A549 (cell line): ENCODE measurements at regions not wholly inside any gene's neighbourhood (a gene's known extent, or its start where the extent isn't known, plus 50 kb on each side); places are given as distances from the start of the nearest gene placed in this dataset.

Source experiments
- ATAC-seq, 2 experiments: fragments of 200-7000 bp in 1 of 2; fragments of >200 bp in 1 of 2; cut with Nextera tagmentation in 1 of 2; cut with Tn5 transposase in 1 of 2; 3 replicates each; pipeline versions ENCODE4 v1.8.0 to v1.9.1; 2018 to 2020; ENCODE audit warnings: mild to moderate bottlenecking in 1 of 2, moderate library complexity in 1 of 2
- CTCF ChIA-PET: fragments of 300-600 bp; sonication (Branson Sonifier 250); formaldehyde crosslinking; extraction: SDS; loops from one replicate; lab custom pipeline; 2021; ENCODE audit warnings: antibody characterized with exemption, inconsistent platforms; lab: Yijun Ruan, JAX
- POLR2A ChIA-PET: fragments of 350-600 bp; formaldehyde crosslinking; extraction: SDS; loops from one replicate; lab custom pipeline; 2021; ENCODE audit warnings: antibody characterized with exemption, inconsistent platforms; lab: Yijun Ruan, JAX
- DNase-seq, 2 experiments: peaks; one replicate each; pipeline versions ENCODE4 v3.0.0 to v3.0.0-alpha.2; 2011 to 2016; ENCODE audit warnings: low read depth in 1 of 2, low spot score in 1 of 2
- FAIRE-seq: peaks from 2 replicates; lab custom pipeline; 2011; peaks lifted over from hg19 to GRCh38; lab: Jason Lieb, UNC
- H3K27ac ChIP-seq, 2 experiments: fragments of >200 bp; sonication (Bioruptor Twin); formaldehyde crosslinking; 3 replicates each; pipeline ENCODE4 v1.5.1; 2016 to 2017
- H3K4me1 ChIP-seq: fragments of >200 bp; sonication (Bioruptor Twin); formaldehyde crosslinking; 3 replicates; pipeline ENCODE4 v1.6.1; 2016
- H3K4me2 ChIP-seq: fragments of >200 bp; sonication (Bioruptor Twin); formaldehyde crosslinking; 3 replicates; pipeline ENCODE4 v1.6.1; 2016
- H3K4me3 ChIP-seq: fragments of >200 bp; sonication (Bioruptor Twin); formaldehyde crosslinking; 3 replicates; pipeline ENCODE4 v1.5.1; 2016
- H3K9me3 ChIP-seq: fragments of >200 bp; sonication (Bioruptor Twin); formaldehyde crosslinking; 3 replicates; pipeline ENCODE4 v1.6.1; 2016
- BHLHE40 ChIP-seq: IDR thresholded peaks from 2 replicates; pipeline ENCODE4 v1.6.1; 2012; ENCODE audit warnings: low read depth, low read length, inconsistent platforms
- CBX2 ChIP-seq: fragments of 200-600 bp; sonication (generic); IDR thresholded peaks from 2 replicates; pipeline ENCODE4 v1.6.1; 2016; ENCODE audit warnings: low read depth, mild to moderate bottlenecking, borderline replicate concordance
- CEBPB ChIP-seq, 2 experiments: fragments of >200 bp in 1 of 2; sonication (Bioruptor Twin) in 1 of 2; formaldehyde crosslinking in 1 of 2; IDR thresholded peaks; 2 replicates each; pipeline ENCODE4 v1.6.1; 2012 to 2016
- CHD2 ChIP-seq: fragments of 150-350 bp; IDR thresholded peaks from 2 replicates; pipeline ENCODE4 v1.6.1; 2014; ENCODE audit warnings: low read length; ENCODE audit not compliant: partially characterized antibody
- EHMT2 ChIP-seq: fragments of 200-600 bp; sonication (generic); IDR thresholded peaks from 2 replicates; pipeline ENCODE4 v1.6.1; 2016; ENCODE audit warnings: antibody characterized with exemption, low read depth, mild to moderate bottlenecking, moderate library complexity
- EP300 ChIP-seq, 2 experiments: fragments of >200 bp; sonication (Bioruptor Twin); formaldehyde crosslinking; IDR thresholded peaks; 2 replicates in 1 of 2; 3 replicates in 1 of 2; pipeline ENCODE4 v1.6.1; 2016 to 2017
- FOSB ChIP-seq: fragments of 250-450 bp; sonication (Bioruptor Pico); IDR thresholded peaks from 2 replicates; pipeline ENCODE4 v1.5.0; 2020; ENCODE audit warnings: mild to moderate bottlenecking, moderate library complexity
- GATA3 ChIP-seq: IDR thresholded peaks from 2 replicates; pipeline ENCODE4 v1.6.1; 2012; ENCODE audit warnings: borderline replicate concordance
- HOXB13 ChIP-seq: fragments of 250-450 bp; sonication (Bioruptor Pico); IDR thresholded peaks from 2 replicates; pipeline ENCODE4 v1.5.0; 2020; ENCODE audit warnings: low read depth, mild to moderate bottlenecking, moderate library complexity
- JUNB ChIP-seq: fragments of >200 bp; sonication (Bioruptor Twin); formaldehyde crosslinking; IDR thresholded peaks from 2 replicates; pipeline ENCODE4 v1.6.1; 2016
- KDM1A ChIP-seq: fragments of 200-600 bp; sonication (generic); IDR thresholded peaks from 2 replicates; pipeline ENCODE4 v1.6.1; 2016; ENCODE audit warnings: low read depth, mild to moderate bottlenecking
- MAFK ChIP-seq: fragments of 450-650 bp; IDR thresholded peaks from 2 replicates; pipeline ENCODE4 v1.6.1; 2014; ENCODE audit not compliant: partially characterized antibody
- NPAS2 ChIP-seq: fragments of 250-450 bp; sonication (Bioruptor Pico); IDR thresholded peaks from 2 replicates; pipeline ENCODE4 v1.8.0; 2022; ENCODE audit warnings: mild to moderate bottlenecking, moderate library complexity, borderline replicate concordance
- PHF8 ChIP-seq: fragments of 200-600 bp; sonication (generic); IDR thresholded peaks from 2 replicates; pipeline ENCODE4 v1.6.1; 2016; ENCODE audit warnings: low read depth, mild to moderate bottlenecking, antibody characterized with exemption, moderate library complexity, borderline replicate concordance
- RNF2 ChIP-seq: fragments of 200-600 bp; sonication (generic); IDR thresholded peaks from 2 replicates; pipeline ENCODE4 v1.6.1; 2016; ENCODE audit warnings: low read depth, mild to moderate bottlenecking, antibody characterized with exemption, moderate library complexity, borderline replicate concordance
- SMC3 ChIP-seq: fragments of >200 bp; sonication (Bioruptor Twin); formaldehyde crosslinking; IDR thresholded peaks from 3 replicates; pipeline ENCODE4 v1.6.1; 2018; ENCODE audit warnings: inconsistent platforms
- SREBF2 ChIP-seq: fragments of 450-650 bp; IDR thresholded peaks from 2 replicates; pipeline ENCODE4 v1.6.1; 2014; ENCODE audit warnings: mild to moderate bottlenecking, moderate library complexity
- ZC3H11A ChIP-seq: fragments of 450-650 bp; IDR thresholded peaks from 2 replicates; pipeline ENCODE4 v1.6.1; 2014; ENCODE audit warnings: antibody characterized with exemption, mild to moderate bottlenecking
- ZSCAN20 ChIP-seq: fragments of 250-450 bp; sonication (Bioruptor Pico); IDR thresholded peaks from 2 replicates; pipeline ENCODE4 v1.8.0; 2022; ENCODE audit warnings: mild to moderate bottlenecking, moderate library complexity
- WGBS: methylation state at CpG from one replicate; pipeline ENCODE4 v1.1.6; 2017; ENCODE audit errors: missing lambda C conversion rate; 5-methylcytosine and 5-hydroxymethylcytosine counted together
- TF ChIP-seq, protein P1 (sequence below): IDR thresholded peaks from 2 replicates; pipeline ENCODE4 v1.6.1; 2012; ENCODE audit warnings: low read depth, borderline replicate concordance
- TF ChIP-seq, protein P2 (sequence below): fragments of >200 bp; sonication (Bioruptor Twin); formaldehyde crosslinking; IDR thresholded peaks from 3 replicates; pipeline ENCODE4 v1.5.1; 2016
- TF ChIP-seq, protein P3 (sequence below): IDR thresholded peaks from 2 replicates; pipeline ENCODE4 v1.6.1; 2012
- TF ChIP-seq, protein P4 (sequence below): fragments of 150-350 bp; IDR thresholded peaks from 2 replicates; pipeline ENCODE4 v1.6.1; 2014; ENCODE audit warnings: low read depth, mild to moderate bottlenecking, low read length

DNA sequence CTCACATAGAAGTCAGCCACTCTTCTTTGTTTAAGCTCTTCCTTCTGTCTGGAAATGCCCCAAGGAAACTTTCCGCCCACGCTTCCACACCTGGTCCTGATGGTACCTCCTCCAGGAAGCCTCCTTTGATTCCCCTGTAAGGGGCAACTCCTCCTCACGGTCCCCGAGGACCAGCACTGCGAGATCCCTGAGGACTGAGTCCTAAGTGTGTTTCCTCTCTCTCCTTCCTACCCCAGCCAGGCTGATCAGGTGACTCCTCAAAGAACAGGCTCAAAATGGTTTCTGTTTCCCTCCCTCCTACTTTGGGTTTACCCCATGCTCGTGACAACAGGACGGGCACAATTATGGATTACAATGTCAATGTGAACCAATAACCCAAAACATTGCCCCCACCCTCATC, 63.0 kb upstream of the MED9 start (continued):
- TF ChIP-seq, protein P1, sequence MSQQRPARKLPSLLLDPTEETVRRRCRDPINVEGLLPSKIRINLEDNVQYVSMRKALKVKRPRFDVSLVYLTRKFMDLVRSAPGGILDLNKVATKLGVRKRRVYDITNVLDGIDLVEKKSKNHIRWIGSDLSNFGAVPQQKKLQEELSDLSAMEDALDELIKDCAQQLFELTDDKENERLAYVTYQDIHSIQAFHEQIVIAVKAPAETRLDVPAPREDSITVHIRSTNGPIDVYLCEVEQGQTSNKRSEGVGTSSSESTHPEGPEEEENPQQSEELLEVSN = no peak
- TF ChIP-seq KDM1A = no peak
- TF ChIP-seq HOXB13 (CRISPR knock-in tag) = no peak
- TF ChIP-seq, all 56 proteins: peak for 0

DNA sequence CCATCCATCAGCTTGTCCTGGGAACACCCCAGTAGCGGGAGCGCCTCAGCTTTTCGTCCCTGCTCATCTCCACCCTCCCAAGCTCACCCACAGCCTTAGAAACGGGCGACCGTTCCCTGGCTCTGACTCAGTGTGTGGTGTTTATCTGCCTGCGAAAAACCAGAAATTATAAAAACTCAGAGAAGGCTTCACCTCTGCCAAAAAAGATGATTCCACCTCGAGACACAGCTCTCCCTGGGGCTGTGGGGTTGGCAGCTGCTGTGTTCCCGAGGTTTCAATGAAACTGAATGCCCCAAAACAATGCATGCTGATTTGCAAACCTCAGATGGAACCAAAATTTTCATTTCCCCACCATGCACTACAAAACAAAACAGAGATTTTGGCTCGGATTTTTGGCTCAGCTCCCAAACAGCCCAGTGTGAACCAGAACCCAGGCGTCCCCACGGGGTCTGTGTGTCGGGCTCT, 62.4 kb upstream of the MED9 start:
- TF ChIP-seq, protein P2, sequence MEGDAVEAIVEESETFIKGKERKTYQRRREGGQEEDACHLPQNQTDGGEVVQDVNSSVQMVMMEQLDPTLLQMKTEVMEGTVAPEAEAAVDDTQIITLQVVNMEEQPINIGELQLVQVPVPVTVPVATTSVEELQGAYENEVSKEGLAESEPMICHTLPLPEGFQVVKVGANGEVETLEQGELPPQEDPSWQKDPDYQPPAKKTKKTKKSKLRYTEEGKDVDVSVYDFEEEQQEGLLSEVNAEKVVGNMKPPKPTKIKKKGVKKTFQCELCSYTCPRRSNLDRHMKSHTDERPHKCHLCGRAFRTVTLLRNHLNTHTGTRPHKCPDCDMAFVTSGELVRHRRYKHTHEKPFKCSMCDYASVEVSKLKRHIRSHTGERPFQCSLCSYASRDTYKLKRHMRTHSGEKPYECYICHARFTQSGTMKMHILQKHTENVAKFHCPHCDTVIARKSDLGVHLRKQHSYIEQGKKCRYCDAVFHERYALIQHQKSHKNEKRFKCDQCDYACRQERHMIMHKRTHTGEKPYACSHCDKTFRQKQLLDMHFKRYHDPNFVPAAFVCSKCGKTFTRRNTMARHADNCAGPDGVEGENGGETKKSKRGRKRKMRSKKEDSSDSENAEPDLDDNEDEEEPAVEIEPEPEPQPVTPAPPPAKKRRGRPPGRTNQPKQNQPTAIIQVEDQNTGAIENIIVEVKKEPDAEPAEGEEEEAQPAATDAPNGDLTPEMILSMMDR = no peak
- TF ChIP-seq FOSB (CRISPR knock-in tag) = no peak
- no peak for TF ChIP-seq JUNB
- TF ChIP-seq MAFK = no peak
- TF ChIP-seq NPAS2 = no peak
- TF ChIP-seq, protein P3, sequence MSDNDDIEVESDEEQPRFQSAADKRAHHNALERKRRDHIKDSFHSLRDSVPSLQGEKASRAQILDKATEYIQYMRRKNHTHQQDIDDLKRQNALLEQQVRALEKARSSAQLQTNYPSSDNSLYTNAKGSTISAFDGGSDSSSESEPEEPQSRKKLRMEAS = no peak
- TF ChIP-seq BHLHE40 = no peak
- TF ChIP-seq CEBPB (IDR thresholded peaks at IDR 0.05) = no peak
- no peak for TF ChIP-seq CBX2
- no peak for TF ChIP-seq EP300 (IDR thresholded peaks at IDR 0.05)
- TF ChIP-seq SMC3 = no peak
- TF ChIP-seq HOXB13 (CRISPR knock-in tag) = no peak
- TF ChIP-seq SREBF2 = no peak
- no peak for TF ChIP-seq EHMT2
- TF ChIP-seq, protein P4, sequence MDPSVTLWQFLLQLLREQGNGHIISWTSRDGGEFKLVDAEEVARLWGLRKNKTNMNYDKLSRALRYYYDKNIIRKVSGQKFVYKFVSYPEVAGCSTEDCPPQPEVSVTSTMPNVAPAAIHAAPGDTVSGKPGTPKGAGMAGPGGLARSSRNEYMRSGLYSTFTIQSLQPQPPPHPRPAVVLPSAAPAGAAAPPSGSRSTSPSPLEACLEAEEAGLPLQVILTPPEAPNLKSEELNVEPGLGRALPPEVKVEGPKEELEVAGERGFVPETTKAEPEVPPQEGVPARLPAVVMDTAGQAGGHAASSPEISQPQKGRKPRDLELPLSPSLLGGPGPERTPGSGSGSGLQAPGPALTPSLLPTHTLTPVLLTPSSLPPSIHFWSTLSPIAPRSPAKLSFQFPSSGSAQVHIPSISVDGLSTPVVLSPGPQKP = no peak
- no peak for TF ChIP-seq RNF2
- Histone ChIP-seq H3K4me2 (no peak overlapping the region), H3K4me1 (peaks cover 14% of the 10 kb centered on the region), H3K27ac (peak overlapping the region in 1 of 2 experiments; percentile 13; a peak in 1 of 6 replicates), H3K9me3 (no peaks in the 10 kb centered on the region), H3K4me3 (no peak overlapping the region)
- ChIA-PET CTCF (interaction anchor here (1.1 to 1.8 kb wide), 6 partner anchors 8 to 228 kb away, joined by 3 to 6 read pairs (median 6); partner anchors contain the start of gene RASD1), POLR2A (no interaction called here)
- ATAC-seq (no peak), FAIRE-seq (no peak), DNase-seq (no peak)
- 80% methylated on average over 13 of the region's 13 CpGs for WGBS

DNA sequence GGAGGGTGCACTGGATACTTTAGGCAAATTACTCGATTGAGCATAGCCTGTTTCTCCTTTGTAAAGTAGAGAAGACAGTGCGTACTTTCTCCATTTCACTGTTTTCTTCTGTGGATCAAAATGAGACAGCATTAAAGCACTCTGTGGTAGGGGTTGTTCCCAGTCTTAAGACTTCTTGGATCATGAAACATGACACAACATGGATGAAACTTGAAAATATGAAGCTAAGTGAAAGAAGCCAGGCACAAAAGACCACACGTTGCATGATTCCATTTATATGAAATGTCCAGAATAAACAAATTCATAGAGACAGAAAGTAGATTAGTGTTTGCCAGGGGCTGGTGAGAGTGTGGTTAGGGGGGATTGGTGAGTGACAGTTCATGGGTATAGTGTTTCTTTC, 61.8 kb upstream of the MED9 start:
- no peak for DNase-seq
- Histone ChIP-seq H3K9me3 (no peaks in the 10 kb centered on the region), H3K4me3 (no peak overlapping the region), H3K4me1 (peaks cover 14% of the 10 kb centered on the region), H3K27ac (peak overlapping the region in 1 of 2 experiments; percentile 76; a peak in 2 of 6 replicates), H3K4me2 (no peak overlapping the region)
- CTCF ChIA-PET = interaction anchor here (1.2 to 1.8 kb wide), 5 partner anchors 9 to 154 kb away, joined by 3 to 7 read pairs (median 6); no protein-coding TSS in a partner anchor
- 85% methylated on average over 3 of the region's 3 CpGs for WGBS
- POLR2A ChIA-PET = no interaction called here
- no peak for ATAC-seq
- no peak for FAIRE-seq
- TF ChIP-seq SREBF2 (no peak), ZSCAN20 (CRISPR knock-in tag) (no peak), EHMT2 (no peak), CHD2 (no peak), GATA3 (no peak), ZC3H11A (no peak), PHF8 (no peak)
- TF ChIP-seq, protein P3 = no peak
- TF ChIP-seq, protein P1 = no peak
